Dermis microvascular lymphatic vessel endothelial cell (primary cell): ENCODE measurements at regions not wholly inside any gene's neighbourhood (a gene's known extent, or its start where the extent isn't known, plus 50 kb on each side); places are given as distances from the start of the nearest gene placed in this dataset.
"Not testable (repeated sequence)": the region's sequence is repeated elsewhere in the genome, so short reads cannot be mapped to it uniquely, and the experiment has no call there.

Source experiments
- DNase-seq, 2 donors: peaks; one replicate each; pipeline versions ENCODE4 v3.0.0 to v3.0.0-alpha.2; 2010; ENCODE audit warnings: low read depth in 2 of 2

DNA sequence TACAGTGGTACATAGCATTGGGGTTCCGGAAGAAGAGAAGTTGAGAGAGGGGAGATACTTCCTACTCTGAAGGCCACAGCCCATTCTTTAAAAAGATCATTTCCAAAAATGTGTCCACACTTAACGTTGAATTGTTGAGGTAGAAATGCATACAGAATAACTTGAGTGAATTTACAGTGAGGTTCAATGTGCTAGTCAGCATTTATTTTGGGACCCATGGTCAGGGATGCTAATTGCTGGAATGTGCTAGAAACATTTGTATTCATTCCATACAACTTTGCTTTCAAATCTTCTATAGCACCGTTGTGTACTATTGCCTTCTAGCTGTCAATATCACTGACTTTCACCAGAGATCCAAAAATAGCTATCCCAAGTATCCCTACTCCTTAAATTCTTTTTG is 325.9 kb downstream of the SATB2 start:
- DNase-seq = no peak

DNA sequence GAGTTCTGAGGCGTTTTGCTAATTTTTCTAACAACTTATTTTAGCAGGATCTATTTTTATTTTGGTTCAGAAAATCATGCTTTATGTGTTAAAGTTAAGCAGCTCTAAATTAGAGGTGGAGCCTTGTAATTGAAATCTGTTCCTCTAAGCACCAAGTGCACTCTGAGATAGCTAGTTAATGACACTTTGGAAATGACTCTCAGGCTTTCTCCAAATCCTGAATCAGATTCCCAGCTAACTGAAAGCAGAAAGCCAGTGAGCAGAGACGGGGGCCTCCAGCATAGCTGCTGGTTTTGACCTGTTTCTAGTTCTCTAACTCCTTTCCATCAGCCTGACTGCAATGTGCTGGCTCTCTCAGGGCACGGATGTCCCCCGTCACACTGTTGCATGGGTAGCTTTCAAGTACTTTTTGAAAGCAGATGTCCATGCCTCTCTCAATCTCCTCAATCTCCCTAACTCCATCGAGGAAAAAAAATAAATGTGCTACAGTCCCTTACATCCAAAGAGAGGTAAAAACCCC is 326.5 kb downstream of the SATB2 start:
- DNase-seq = no peak

DNA sequence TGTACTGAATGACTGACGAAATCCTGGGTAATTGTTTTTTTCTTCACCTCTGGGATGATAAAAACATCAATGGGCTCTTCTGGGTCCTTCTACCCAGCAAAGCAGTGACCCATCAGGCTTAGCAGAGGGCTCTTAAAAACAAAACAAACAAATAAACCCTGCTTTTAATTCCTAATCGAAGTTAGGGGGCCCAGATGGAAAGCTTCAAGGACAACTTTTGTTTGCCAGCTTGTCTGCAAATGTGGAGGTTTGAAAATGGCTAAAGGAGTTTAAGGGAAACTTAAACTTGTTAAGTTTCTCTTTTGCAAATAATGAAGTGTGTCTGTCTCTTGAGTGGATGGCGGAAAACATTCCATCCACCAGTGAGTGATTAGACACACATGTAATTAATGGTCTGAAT is 327.2 kb downstream of the SATB2 start:
- DNase-seq = no peak

DNA sequence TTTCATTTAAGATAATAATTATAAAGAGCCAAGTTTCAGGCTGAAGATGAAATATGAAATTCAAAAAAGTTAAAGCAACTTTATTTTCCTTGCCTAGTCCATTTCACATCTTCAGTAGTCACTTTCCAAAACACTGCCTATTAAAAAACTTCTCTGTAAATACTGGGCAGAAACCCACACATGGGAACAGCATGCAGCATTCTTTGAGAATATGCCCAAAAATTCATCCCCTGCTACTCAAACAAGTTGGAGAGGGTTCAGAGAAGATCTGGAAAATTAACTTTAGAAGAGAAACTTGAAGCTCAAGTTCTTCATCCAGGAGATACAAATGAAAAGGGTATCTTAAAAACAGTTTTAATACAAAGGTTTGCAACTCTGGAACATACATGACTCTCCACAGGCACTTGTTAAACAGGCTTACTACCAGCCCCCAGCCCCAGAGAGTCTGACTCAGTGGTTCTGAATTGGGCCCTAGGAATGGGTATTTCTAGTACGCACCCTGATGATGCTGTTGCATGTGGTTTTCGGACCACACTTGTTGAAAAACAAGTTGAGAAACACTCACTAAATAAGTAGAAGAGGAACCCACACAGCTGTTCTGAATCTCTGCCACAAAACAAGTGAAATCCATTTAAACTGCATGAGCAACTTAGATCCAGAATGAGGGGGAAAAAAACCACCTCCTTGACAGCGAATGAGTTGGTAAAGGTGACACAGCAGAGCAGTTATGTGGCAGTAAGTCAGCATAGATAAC is 329.1 kb downstream of the SATB2 start:
- no peak for DNase-seq

DNA sequence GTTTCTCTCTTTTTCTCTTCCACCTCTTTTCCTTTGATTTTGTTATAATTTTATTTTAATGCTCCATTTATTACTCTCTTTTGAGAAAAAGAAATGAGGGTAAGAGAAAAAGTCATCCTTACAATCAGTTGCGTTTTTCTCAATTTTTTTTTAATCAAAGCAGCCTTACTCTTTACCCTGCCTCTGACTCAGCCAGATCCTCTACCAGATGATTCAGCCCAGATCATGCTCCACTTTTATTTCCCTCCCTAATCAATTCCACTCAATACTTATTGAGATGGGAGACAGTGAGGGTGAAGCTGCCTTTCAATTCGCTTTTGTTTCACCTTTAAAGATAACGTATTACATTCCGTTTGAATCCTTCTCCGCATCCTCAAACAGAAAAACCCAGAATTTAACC is 337.9 kb downstream of the SATB2 start:
- no peak for DNase-seq

DNA sequence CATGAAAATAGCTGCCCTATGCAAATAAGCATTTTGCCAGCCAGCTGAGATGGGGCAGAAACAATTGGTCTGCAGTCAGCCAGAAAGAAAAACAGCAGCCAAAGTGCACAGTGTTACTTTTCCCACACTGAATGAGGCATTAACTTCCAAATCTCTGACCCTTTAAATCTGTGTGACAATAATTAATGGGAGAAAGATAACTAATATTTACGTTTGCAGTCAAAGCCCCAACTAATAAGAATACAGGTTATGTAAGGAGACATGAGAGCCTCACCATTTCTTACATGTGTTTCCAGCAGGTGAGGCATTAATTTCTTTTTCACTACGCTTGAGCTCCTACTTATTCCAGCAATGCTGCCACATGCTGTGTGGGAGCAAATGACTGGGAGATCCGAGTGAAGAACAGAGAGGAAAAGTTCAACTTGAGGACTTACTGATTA is 339.0 kb downstream of the SATB2 start:
- DNase-seq = no peak

DNA sequence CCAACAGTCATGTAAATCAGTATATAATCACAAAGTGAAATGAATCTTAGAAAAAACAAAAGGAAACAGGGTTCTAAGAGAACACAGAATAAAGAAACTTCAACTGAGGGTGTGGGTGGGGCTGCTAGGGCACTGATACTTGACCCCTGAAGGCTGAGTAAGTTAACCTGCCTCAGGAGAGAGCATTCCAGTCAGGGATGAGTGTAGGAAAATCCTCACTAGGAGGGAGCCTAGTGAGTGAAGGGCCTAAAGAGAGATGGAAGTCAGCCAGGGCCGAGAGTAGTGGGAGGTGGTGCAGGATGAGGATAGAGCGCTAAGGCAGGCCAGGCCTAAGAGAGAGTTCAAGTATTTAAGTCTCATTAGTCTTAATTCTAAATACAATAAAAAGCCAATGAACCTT is 342.6 kb downstream of the SATB2 start:
- DNase-seq = no peak

DNA sequence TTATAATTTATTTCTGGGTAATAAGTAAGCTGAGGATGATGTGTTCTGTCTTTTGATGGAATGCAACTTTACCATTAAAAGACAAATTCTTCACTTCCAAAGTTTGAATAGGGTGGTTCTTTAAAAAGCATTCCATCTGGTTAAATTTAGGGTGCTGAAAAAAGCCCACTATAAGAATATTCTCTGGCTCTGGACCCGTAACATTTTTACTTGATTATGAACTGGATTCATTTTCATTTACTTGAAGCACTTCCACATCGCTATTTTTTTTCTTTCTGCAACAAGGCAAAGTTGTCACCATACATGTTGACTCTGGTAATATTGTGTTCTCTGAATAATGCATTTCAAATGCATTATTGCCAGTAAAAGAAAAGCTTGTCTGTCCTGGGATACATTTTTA is 344.6 kb downstream of the SATB2 start:
- no peak for DNase-seq

DNA sequence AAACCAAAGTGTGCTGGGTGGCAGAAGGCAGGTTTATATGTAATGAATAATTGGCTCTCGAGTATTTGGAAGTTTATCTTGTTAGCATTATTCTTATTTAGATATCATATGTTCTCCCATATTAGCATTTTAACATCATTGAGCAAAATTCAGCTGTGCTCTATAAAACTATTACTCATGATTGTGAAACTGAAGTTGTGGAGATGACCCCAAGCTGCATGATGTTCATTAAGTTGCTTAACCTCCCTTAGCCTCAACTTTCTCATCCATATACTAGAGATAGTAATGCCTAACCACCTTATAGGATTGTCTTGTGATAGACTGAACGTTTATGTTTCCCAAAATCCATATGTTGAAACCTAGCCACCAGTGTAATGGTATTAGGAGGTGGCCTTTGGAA is 346.3 kb downstream of the SATB2 start:
- DNase-seq = no peak

DNA sequence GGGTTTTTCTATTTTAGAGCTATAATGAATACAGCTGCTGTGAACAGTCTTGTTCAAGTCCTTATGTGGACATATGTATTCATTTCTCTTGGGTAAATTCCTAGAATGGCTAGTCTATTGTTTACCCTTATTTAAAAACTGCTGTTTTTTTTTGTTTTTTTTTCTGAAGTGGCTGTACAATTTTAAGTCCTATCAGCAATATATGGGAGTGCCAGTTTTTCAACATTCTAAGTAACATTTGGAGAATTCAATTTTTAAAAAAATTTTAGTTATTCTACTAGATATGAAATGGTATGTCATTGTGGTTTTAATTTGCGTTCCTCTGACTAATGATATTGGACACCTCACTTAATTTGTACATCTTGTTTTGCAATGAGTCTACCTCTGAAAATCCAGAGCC is 349.7 kb downstream of the SATB2 start:
- no peak for DNase-seq

DNA sequence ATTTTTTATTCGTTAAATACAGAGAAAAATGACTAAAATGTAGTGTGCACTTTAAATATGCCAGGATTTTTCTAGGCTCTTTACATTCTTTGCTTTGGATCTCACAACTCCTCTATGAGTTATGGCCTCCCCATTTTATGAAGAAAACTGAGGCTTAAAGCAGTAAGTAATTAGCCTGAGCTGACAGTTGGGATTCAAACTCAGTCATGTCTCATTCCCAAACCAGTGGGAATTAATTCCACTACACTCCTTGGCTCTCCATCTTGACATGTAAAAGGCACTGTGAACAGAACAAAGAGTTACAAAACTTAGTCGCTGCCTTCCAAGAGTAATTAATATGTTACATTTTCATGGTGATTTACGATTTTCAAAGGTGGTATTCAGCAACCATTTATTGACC is 351.9 kb downstream of the SATB2 start:
- DNase-seq = no peak

DNA sequence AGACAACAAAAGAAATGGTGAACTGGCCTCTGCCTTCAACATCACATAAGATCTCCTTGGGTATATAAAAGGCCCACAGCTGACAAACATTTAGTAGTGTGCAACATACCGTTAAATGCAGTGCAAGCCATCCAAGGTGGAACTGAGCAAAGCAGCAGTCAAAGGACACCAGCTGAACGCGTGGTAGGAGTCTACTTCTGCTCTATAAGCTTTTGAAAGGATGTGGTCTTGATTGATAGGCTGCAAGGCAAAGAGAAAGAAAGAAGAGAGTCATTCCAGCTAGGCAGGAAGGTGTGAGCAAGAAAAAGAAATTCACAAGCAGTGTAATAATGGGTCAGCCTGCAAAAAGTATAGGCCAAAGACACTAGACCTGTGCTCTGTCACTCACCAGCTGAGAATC is 356.3 kb downstream of the SATB2 start:
- DNase-seq = no peak

DNA sequence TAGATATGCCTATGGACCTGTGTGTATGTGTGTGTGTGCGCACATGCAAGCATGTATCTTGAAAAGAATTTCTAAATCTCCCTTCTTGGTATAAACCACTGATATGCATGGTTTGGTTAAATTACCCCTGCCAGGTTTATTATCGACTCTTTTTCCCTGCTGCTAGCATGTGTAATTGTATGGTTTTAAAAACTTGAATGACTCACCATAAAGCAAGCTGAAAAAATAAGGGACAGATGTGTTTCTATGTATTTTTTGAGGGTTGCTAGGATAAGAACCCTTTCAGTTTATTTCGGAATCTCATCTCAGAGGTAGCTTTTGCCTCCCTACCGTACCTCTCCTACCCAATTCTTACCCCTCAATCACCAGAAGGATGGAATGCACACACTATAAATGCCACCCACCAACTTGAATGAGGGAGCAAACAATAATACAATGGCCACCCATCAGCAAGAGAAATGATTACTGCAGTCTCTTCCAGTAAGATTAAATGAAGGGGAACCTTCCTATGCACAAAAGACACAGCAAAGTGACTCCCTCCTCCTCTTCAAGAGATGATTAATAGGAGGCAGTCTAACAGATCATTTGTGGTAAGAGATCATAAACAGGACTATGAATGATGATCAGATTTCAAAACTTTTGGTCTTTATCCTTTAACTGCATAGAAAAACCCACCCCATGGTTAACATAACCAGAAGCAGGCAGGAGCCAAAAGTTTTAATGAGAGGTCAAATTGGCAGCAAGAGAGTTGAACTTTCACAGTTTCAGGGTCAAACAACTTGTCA is 357.2 kb downstream of the SATB2 start:
- DNase-seq = no peak

DNA sequence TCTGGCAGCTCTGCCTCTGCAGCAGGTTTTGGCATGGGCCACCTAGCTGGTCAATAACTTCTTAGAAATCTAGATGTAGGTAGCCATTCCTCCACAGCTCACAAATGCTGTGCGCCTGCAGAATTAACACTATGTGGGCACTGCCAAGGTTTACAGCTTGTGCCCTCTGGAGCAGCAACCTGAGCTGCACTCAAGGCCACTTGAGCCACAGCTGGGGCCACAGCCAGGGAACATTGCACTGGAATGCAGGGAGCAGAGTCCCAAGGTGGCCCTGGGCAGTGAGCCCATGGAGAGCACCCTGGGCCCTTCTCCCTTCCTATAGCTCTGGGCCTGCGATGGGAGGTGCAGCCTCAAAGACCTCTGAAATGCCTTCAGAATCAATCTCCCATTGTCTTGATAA is 365.3 kb downstream of the SATB2 start:
- DNase-seq = no peak

DNA sequence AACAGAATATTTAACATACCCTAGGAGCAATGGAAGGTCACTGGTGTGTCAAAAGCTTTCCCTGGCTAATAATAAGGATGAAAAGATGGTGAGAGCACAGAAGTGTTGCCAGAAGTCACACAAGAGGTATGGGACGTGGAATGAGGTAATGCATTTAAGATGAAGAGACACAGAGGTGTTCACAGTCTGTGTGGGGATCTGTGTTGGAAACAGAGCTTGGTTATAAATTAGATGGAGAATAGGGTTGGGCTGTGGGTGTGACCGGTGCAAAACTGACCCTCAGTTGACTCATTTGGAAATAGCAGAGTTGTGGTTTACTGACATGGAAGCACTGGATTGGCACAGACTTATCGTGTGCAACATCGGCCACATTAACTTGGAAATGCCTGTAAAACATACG is 372.5 kb downstream of the SATB2 start:
- DNase-seq = no peak

DNA sequence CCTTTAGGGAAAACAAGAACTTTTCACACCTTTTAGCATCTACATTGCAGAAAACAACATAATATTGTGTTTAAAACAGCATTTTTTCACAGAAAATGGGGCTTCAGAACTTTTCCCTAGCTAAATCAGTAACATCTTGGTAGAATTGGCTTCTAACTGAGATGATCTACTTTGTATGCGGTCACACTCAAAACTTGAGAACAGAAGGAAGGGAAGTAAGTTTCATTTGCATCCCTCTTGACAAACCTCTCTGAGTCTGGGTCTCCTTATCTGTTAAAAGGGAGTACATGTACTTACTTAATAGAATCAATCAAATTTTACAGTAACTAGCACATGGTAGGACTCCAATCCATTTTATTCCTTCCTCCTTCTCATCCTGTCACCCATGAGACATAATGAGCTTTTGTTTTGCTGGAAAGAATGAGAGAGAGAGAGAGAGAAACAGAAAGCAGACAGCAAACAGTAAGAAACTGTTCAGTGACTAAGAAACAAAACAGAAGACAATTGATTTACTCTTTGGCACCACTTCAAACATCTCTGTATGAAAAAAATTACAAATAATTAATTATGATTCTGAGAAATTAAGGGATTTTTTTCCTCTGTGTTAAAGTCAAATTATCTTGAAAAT is 387.3 kb downstream of the SATB2 start:
- DNase-seq = no peak

DNA sequence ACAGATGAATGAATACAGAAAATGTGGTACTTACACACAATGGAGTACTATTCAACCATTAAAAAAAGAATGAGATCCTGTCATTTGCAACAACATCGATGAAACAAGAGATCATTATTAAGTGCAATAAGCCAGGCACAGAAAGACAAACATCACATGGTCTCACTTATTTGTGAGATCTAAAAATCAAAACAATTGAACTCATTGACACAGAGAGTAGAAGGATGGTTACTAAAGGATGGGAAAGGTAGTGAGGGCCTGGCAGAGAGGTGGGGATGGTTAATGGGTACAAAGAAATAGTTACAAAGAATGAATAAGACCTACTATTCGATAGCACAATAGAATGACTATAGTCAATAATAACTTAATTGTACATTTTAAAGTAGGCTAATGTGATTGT is 393.5 kb downstream of the SATB2 start:
- DNase-seq = no peak

DNA sequence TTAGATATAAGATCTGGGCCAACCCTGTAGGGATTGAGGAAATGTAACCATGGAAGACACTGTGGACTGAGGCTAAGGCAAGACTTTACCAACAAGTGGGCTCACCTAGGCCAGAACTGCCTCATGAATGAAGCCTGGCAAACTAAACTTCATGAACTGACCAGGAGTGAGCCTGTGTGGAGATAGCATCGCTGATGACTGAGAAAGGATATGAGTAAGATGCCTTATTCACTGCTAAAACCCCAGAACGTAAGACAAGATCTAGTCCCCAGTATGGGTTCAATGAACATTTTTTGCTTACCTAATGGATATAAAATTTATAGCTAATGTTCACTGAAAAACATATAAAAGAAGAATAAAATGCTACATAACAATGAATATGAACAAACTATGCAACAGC is 399.8 kb downstream of the SATB2 start:
- DNase-seq = no peak

DNA sequence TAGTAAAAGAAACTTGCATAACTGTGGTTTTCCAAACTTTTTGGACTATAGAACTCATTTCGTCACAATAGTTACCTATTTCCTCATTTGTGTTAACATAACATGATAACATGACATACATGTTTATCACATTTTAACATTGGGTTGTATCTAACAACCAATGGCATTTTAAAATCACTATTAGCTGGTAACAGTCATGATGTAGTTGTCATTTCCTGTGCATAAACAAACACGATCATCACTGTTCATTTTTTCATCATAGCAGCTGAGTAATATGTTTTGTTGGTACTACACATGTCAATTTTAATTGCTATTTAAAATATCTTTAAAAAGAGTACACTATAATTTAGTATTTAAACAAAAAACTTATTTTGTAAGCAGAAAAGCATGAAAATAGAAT is 402.4 kb downstream of the SATB2 start:
- no peak for DNase-seq

DNA sequence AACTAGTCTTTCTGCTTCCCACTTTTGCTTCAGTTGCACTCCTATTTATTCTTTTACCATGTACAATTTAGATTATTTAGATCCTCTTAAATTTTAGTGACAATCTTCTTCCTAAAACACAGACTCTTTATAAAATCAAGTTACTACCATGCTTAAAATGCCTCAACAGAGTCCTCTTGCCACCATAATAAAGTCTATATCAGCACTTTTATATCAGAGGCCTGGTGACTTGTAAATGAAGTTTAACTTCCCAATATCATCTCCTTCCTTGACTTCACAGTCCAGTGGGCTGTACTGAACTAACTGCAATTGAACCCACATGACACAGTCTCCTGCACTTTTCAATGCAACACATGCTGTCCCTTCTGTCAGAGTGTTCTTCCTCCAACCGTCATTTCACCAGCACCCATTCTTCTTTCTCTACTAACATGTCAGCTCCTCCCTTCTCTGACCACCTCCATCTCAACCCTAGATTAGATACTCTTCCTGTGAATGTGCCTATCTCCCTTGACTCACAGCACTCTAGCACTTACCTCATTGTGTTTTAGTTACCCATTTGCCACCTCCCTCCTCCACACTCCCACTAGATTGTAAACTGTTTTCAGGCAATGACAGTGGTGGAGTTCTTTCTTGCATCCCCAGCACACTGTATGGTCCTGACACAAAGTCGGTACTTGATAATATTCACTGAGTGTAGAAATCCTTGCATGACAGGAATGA is 414.9 kb downstream of the SATB2 start:
- DNase-seq = no peak

DNA sequence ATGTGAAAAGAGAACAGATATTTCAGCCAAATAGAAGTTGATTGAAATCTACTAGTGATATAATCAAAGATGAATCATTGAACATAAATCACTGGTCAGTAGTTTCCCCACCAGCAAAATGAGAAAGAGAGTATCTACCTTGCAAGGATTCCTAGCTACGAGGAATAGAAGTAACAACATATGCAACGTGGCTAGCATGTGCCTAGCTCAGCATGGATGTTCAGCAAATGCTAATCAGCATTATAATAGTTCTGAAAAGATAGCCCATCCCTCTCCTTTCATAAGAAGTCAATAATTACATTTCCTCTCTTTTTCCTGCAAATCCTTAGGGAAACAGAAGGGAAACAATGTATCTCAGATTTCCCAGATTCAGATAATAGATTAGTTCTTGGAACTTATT is 417.2 kb downstream of the SATB2 start:
- no peak for DNase-seq

DNA sequence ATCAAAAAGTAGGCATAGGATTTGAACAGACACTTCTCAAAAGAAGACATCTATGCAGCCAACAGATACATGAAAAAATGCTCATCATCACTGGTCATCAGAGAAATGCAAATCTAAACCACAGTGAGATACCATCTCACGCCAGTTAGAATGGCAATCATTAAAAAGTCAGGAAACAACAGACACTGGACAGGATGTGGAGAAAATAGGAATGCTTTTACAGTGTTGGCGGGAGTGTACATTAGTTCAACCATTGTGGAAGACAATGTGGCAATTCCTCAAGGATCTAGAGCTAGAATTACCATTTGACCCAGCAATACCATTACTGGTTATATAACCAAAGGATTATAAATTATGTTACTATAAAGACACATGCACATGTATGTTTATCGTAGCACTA is 424.0 kb downstream of the SATB2 start:
- DNase-seq = not testable (repeated sequence)
